GM23338 (cell line): ENCODE measurements at regions not wholly inside any gene's neighbourhood (a gene's known extent, or its start where the extent isn't known, plus 50 kb on each side); places are given as distances from the start of the nearest gene placed in this dataset.

ENCODE experiments used
- ATAC-seq: fragments of 200-7000 bp; cut with Tn5 transposase; 3 replicates; pipeline ENCODE4 v1.9.1; 2020
- DNase-seq: peaks from one replicate; pipeline ENCODE4 v3.0.0-alpha.2; 2015; ENCODE audit warnings: low spot score
- H2AFZ ChIP-seq: fragments of 200-600 bp; sonication (generic); 2 replicates; pipeline ENCODE4 v1.8.0; 2016; ENCODE audit warnings: antibody characterized with exemption, mild to moderate bottlenecking, moderate library complexity
- H3F3A ChIP-seq: fragments of 200-600 bp; sonication (generic); replicated peaks from 2 replicates; pipeline ENCODE4 v1.8.0; 2017; ENCODE audit warnings: antibody characterized with exemption, mixed run types, low read depth
- H3K27ac ChIP-seq: fragments of 200-600 bp; sonication (generic); 2 replicates; pipeline ENCODE4 v1.6.1; 2016; ENCODE audit warnings: low read depth
- H3K27me3 ChIP-seq: fragments of 200-600 bp; sonication (generic); 2 replicates; pipeline ENCODE4 v1.8.0; 2016; ENCODE audit warnings: mild to moderate bottlenecking, mixed run types, moderate library complexity; ENCODE audit not compliant: insufficient read depth
- H3K36me3 ChIP-seq: fragments of 200-600 bp; sonication (generic); 2 replicates; pipeline ENCODE4 v1.8.0; 2016; ENCODE audit warnings: mild to moderate bottlenecking; ENCODE audit not compliant: insufficient read depth
- H3K4me1 ChIP-seq: fragments of 200-600 bp; sonication (generic); 2 replicates; pipeline ENCODE4 v1.8.0; 2016; ENCODE audit warnings: mild to moderate bottlenecking, moderate library complexity; ENCODE audit not compliant: insufficient read depth
- H3K4me2 ChIP-seq: fragments of 200-600 bp; sonication (generic); 2 replicates; pipeline ENCODE4 v1.7.1; 2017; ENCODE audit warnings: mixed run types
- H3K4me3 ChIP-seq: fragments of 200-600 bp; sonication (generic); 2 replicates; pipeline ENCODE4 v1.6.1; 2016; ENCODE audit warnings: mixed run types
- H3K79me2 ChIP-seq: fragments of 200-600 bp; sonication (generic); replicated peaks from 2 replicates; pipeline ENCODE4 v1.8.0; 2017; ENCODE audit warnings: mild to moderate bottlenecking; ENCODE audit not compliant: insufficient read depth
- H3K9me2 ChIP-seq: fragments of 200-600 bp; sonication (generic); 2 replicates; pipeline ENCODE4 v1.8.0; 2017; ENCODE audit not compliant: insufficient read depth
- H4K20me1 ChIP-seq: fragments of 200-600 bp; sonication (generic); replicated peaks from 2 replicates; pipeline ENCODE4 v1.8.0; 2017; ENCODE audit warnings: mild to moderate bottlenecking; ENCODE audit not compliant: insufficient read depth
- H3K27ac Mint-ChIP-seq: 2 replicates; pipeline ENCODE4 v1.8.0; 2020; ENCODE audit warnings: inconsistent platforms, mild to moderate bottlenecking, moderate library complexity, mixed read lengths
- H3K27me3 Mint-ChIP-seq: 3 replicates; pipeline ENCODE4 v1.8.0; 2022; ENCODE audit warnings: low read depth, mild to moderate bottlenecking, moderate library complexity, mixed read lengths, inconsistent platforms; ENCODE audit not compliant: insufficient read depth, poor library complexity
- H3K36me3 Mint-ChIP-seq: 3 replicates; pipeline ENCODE4 v1.8.0; 2021; ENCODE audit warnings: low read depth, mild to moderate bottlenecking, inconsistent platforms, moderate library complexity, mixed read lengths
- H3K4me1 Mint-ChIP-seq: 3 replicates; pipeline ENCODE4 v1.8.0; 2020; ENCODE audit warnings: mild to moderate bottlenecking, inconsistent platforms, mixed read lengths
- H3K4me3 Mint-ChIP-seq: 3 replicates; pipeline ENCODE4 v1.8.0; 2021; ENCODE audit warnings: moderate library complexity, mild to moderate bottlenecking, inconsistent platforms, mixed read lengths
- H3K9me3 Mint-ChIP-seq: 3 replicates; pipeline ENCODE4 v1.8.0; 2020; ENCODE audit warnings: moderate library complexity, mild to moderate bottlenecking, inconsistent platforms, mixed read lengths
- CREB1 ChIP-seq: fragments of 250-450 bp; sonication (Bioruptor Pico); IDR thresholded peaks from 2 replicates; pipeline ENCODE4 v1.5.0; 2020; ENCODE audit warnings: low read depth, mild to moderate bottlenecking, moderate library complexity
- CTCF ChIP-seq, 2 experiments: fragments of 200-600 bp in 1 of 2; sonication (generic) in 1 of 2; conservative IDR thresholded peaks; 2 replicates each; pipeline versions ENCODE4 v1.5.1 to v1.6.1; 2016 to 2017; ENCODE audit warnings: antibody characterized with exemption in 2 of 2, low read depth in 2 of 2, mild to moderate bottlenecking in 2 of 2, moderate library complexity in 1 of 2
- ETS1 ChIP-seq: IDR thresholded peaks from 2 replicates; pipeline ENCODE4 v1.6.1; 2016; ENCODE audit warnings: antibody characterized with exemption
- EZH2 ChIP-seq: fragments of 200-600 bp; sonication (generic); IDR thresholded peaks from one replicate; pipeline ENCODE4 v1.8.0; 2017; ENCODE audit warnings: antibody characterized with exemption, mild to moderate bottlenecking, low read depth; ENCODE audit not compliant: unreplicated experiment
- EZH2phosphoT487 ChIP-seq: fragments of 200-600 bp; sonication (generic); IDR thresholded peaks from one replicate; pipeline ENCODE4 v1.8.1; 2018; ENCODE audit warnings: antibody characterized with exemption; ENCODE audit not compliant: unreplicated experiment
- JUNB ChIP-seq: IDR thresholded peaks from one replicate; pipeline ENCODE4 v1.6.1; 2016; ENCODE audit warnings: antibody characterized with exemption; ENCODE audit not compliant: unreplicated experiment
- NANOG ChIP-seq: IDR thresholded peaks from 2 replicates; pipeline ENCODE4 v1.6.1; 2016; ENCODE audit warnings: antibody characterized with exemption, borderline replicate concordance
- REST ChIP-seq: IDR thresholded peaks from one replicate; pipeline ENCODE4 v1.6.1; 2018; ENCODE audit warnings: antibody characterized with exemption; ENCODE audit not compliant: unreplicated experiment
- STAT1 ChIP-seq: IDR thresholded peaks from one replicate; pipeline ENCODE4 v1.6.1; 2016; ENCODE audit warnings: antibody characterized with exemption; ENCODE audit not compliant: unreplicated experiment
- ZNF114 ChIP-seq: fragments of 250-450 bp; sonication (Bioruptor Pico); IDR thresholded peaks from 2 replicates; pipeline ENCODE4 v1.5.0; 2020; ENCODE audit warnings: mild to moderate bottlenecking, moderate library complexity
- ZNF331 ChIP-seq: fragments of 250-450 bp; sonication (Bioruptor Pico); IDR thresholded peaks from 2 replicates; pipeline ENCODE4 v1.5.0; 2020; ENCODE audit warnings: low read depth, mild to moderate bottlenecking, moderate library complexity

GRCh38 chr18:24553571-24554285, 93.3 kb downstream of the HRH4 start (continued):
- no peak for TF ChIP-seq ETS1
- no peak for TF ChIP-seq EZH2phosphoT487
- no peak for TF ChIP-seq NANOG
- no peak for TF ChIP-seq EZH2
- no peak for TF ChIP-seq JUNB
- no peak for TF ChIP-seq ZNF331 (CRISPR knock-in tag)
- TF ChIP-seq STAT1: no peak
- TF ChIP-seq ZNF114 (CRISPR knock-in tag): no peak
- no peak for TF ChIP-seq CREB1
- no peak for TF ChIP-seq CTCF (conservative IDR thresholded peaks at IDR 0.05; ENCODE audit: low read depth in 2 of 2)

GRCh38 chr18:24558403-24558802, 98.0 kb downstream of the HRH4 start:
- Mint-ChIP-seq H3K27ac (peak overlapping the region; percentile 1; the same call in 1 of the 2 replicates), H3K9me3 (no peaks in the 10 kb centered on the region), H3K36me3 (no peaks in the 10 kb centered on the region), H3K4me3 (no peak overlapping the region), H3K4me1 (peaks cover 27% of the 10 kb centered on the region), H3K27me3 (peaks cover 3% of the 10 kb centered on the region)
- H3K4me3 ChIP-seq: no peak overlapping the region
- ATAC-seq (no peak), DNase-seq (no peak)
- H3K27me3 ChIP-seq: no peaks in the 10 kb centered on the region
- H2AFZ ChIP-seq: peak overlapping the region; percentile 40; the same call in 1 of the 2 replicates
- no peak overlapping the region for H3K4me2 ChIP-seq
- no peaks in the 10 kb centered on the region for H4K20me1 ChIP-seq
- no peaks in the 10 kb centered on the region for H3K79me2 ChIP-seq
- no peak overlapping the region for H3K27ac ChIP-seq
- H3F3A ChIP-seq: no peaks in the 10 kb centered on the region
- no peaks in the 10 kb centered on the region for H3K36me3 ChIP-seq
- no peaks in the 10 kb centered on the region for H3K9me2 ChIP-seq
- H3K4me1 ChIP-seq: peaks cover 26% of the 10 kb centered on the region
- TF ChIP-seq EZH2phosphoT487 (no peak), STAT1 (no peak), REST (no peak), JUNB (no peak), CTCF (conservative IDR thresholded peaks at IDR 0.05; ENCODE audit: low read depth in 2 of 2) (no peak), ZNF331 (CRISPR knock-in tag) (no peak), CREB1 (no peak)
